SK-N-SH treated with all-trans-retinoic acid at 6 μM for 48 hours (cell line): ENCODE measurements at regions not wholly inside any gene's neighbourhood (a gene's known extent, or its start where the extent isn't known, plus 50 kb on each side); places are given as distances from the start of the nearest gene placed in this dataset.

Experiments
- BACH2 ChIP-seq: fragments of 250-450 bp; sonication (Bioruptor Pico); IDR thresholded peaks from 2 replicates; pipeline ENCODE4 v1.9.0; 2021; ENCODE audit warnings: mild to moderate bottlenecking, borderline replicate concordance
- CREB5 ChIP-seq: fragments of 250-450 bp; sonication (Bioruptor Pico); IDR thresholded peaks from 2 replicates; pipeline ENCODE4 v1.5.1; 2020; ENCODE audit warnings: low read depth, mild to moderate bottlenecking, moderate library complexity
- CSDC2 ChIP-seq: fragments of 250-450 bp; sonication (Bioruptor Pico); IDR thresholded peaks from 2 replicates; pipeline ENCODE4 v1.5.0; 2020; ENCODE audit warnings: mild to moderate bottlenecking, moderate library complexity
- CSRNP3 ChIP-seq: fragments of 250-450 bp; sonication (Bioruptor Pico); IDR thresholded peaks from 2 replicates; pipeline ENCODE4 v1.5.1; 2021; ENCODE audit warnings: mild to moderate bottlenecking, moderate library complexity
- ESRRG ChIP-seq: fragments of 250-450 bp; sonication (Bioruptor Pico); IDR thresholded peaks from 2 replicates; pipeline ENCODE4 v1.6.1; 2021; ENCODE audit warnings: mild to moderate bottlenecking
- ISL1 ChIP-seq: fragments of 250-450 bp; sonication (Bioruptor Pico); IDR thresholded peaks from 2 replicates; pipeline ENCODE4 v2.1.2; 2022; ENCODE audit warnings: mild to moderate bottlenecking, moderate library complexity
- PATZ1 ChIP-seq: fragments of 250-450 bp; sonication (Bioruptor Pico); IDR thresholded peaks from 2 replicates; pipeline ENCODE4 v1.8.0; 2020; ENCODE audit warnings: mild to moderate bottlenecking, moderate library complexity, borderline replicate concordance
- PPARA ChIP-seq: fragments of 250-450 bp; sonication (Bioruptor Pico); IDR thresholded peaks from 2 replicates; pipeline ENCODE4 v1.5.0; 2020; ENCODE audit warnings: mild to moderate bottlenecking, borderline replicate concordance
- RARB ChIP-seq: fragments of 250-450 bp; sonication (Bioruptor Pico); IDR thresholded peaks from 2 replicates; pipeline ENCODE4 v1.8.0; 2021; ENCODE audit warnings: mild to moderate bottlenecking, moderate library complexity
- SNAI2 ChIP-seq: fragments of 250-450 bp; sonication (Bioruptor Pico); IDR thresholded peaks from 2 replicates; pipeline ENCODE4 v1.5.0; 2020; ENCODE audit warnings: mild to moderate bottlenecking, moderate library complexity
- TCF4 ChIP-seq: fragments of 250-450 bp; sonication (Bioruptor Pico); IDR thresholded peaks from 2 replicates; pipeline ENCODE4 v1.8.0; 2021; ENCODE audit warnings: mild to moderate bottlenecking, moderate library complexity, borderline replicate concordance
- ZFP30 ChIP-seq: fragments of 450-650 bp; formaldehyde crosslinking; IDR thresholded peaks from 2 replicates; pipeline ENCODE4 v1.5.0; 2022; ENCODE audit warnings: mild to moderate bottlenecking, moderate library complexity
- ZNF565 ChIP-seq: fragments of 450-650 bp; formaldehyde crosslinking; conservative IDR thresholded peaks from 2 replicates; pipeline ENCODE4 v1.5.0; 2020; ENCODE audit warnings: low read depth, mild to moderate bottlenecking, moderate library complexity

- TF ChIP-seq ISL1 (CRISPR knock-in tag) (no peak), RARB (CRISPR knock-in tag) (no peak), PATZ1 (no peak), TCF4 (CRISPR knock-in tag) (no peak), PPARA (no peak), ZFP30 (CRISPR knock-in tag) (no peak), SNAI2 (CRISPR knock-in tag) (no peak), ZNF565 (CRISPR knock-in tag) (no peak), BACH2 (CRISPR knock-in tag) (no peak), ESRRG (CRISPR knock-in tag) (no peak), CSDC2 (CRISPR knock-in tag) (no peak), CREB5 (no peak), CSRNP3 (CRISPR knock-in tag) (no peak)
These were observed 122.2 kb downstream of the ANXA5 start for GRCh38 chr4:121574618-121575017.
